WI38 (cell line): ENCODE measurements at regions not wholly inside any gene's neighbourhood (a gene's known extent, or its start where the extent isn't known, plus 50 kb on each side); places are given as distances from the start of the nearest gene placed in this dataset.

ENCODE experiments used
- H3K4me3 ChIP-seq: 2 replicates; pipeline ENCODE4 v1.5.1; 2011; ENCODE audit warnings: low read depth, mild to moderate bottlenecking, control low read depth, low read length
- CTCF ChIP-seq: IDR thresholded peaks from 2 replicates; pipeline ENCODE4 v1.5.1; 2012; ENCODE audit warnings: low read depth, mild to moderate bottlenecking, control low read depth, low read length

GRCh38 chr3:77898621-77899020 lies 858.7 kb downstream of the ROBO2 start:
- no peak for TF ChIP-seq CTCF

GRCh38 chr3:77902675-77903074 lies 862.8 kb downstream of the ROBO2 start:
- H3K4me3 ChIP-seq: no peak overlapping the region
- TF ChIP-seq CTCF: no peak

More at GRCh38 chr3:77898621-77899020, 858.7 kb downstream of the ROBO2 start:
- H3K4me3 ChIP-seq: no peak overlapping the region

- H3K4me3 ChIP-seq: no peak overlapping the region
- TF ChIP-seq CTCF: no peak
Measured at GRCh38 chr3:77906102-77906709, 866.3 kb downstream of the ROBO2 start.

GRCh38 chr3:77913524-77914174 lies 873.8 kb downstream of the ROBO2 start:
- no peak overlapping the region for H3K4me3 ChIP-seq
- TF ChIP-seq CTCF: no peak

GRCh38 chr3:77915336-77915735 lies 875.4 kb downstream of the ROBO2 start:
- no peak overlapping the region for H3K4me3 ChIP-seq
- TF ChIP-seq CTCF: no peak

- TF ChIP-seq CTCF: no peak
- no peak overlapping the region for H3K4me3 ChIP-seq
Measured at GRCh38 chr3:77917225-77917624, 877.3 kb downstream of the ROBO2 start.

- TF ChIP-seq CTCF: no peak
- no peak overlapping the region for H3K4me3 ChIP-seq
Measured at GRCh38 chr3:77919244-77919643, 879.3 kb downstream of the ROBO2 start.
